Uterus (tissue), 3 donors: ENCODE measurements at regions not wholly inside any gene's neighbourhood (a gene's known extent, or its start where the extent isn't known, plus 50 kb on each side); places are given as distances from the start of the nearest gene placed in this dataset.

ENCODE experiments used
- DNase-seq, 2 donors: peaks; one replicate each; pipeline ENCODE4 v3.0.0-alpha.2; 2019 to 2020
- H3K27ac ChIP-seq, 2 donors: fragments of 200-600 bp; sonication (generic); 1 replicate in 1 of 2; 2 replicates in 1 of 2; pipeline ENCODE4 v1.5.1; 2016 to 2018
- H3K27me3 ChIP-seq, 2 donors: fragments of 200-600 bp; sonication (generic); one replicate each; pipeline ENCODE4 v1.5.1; 2018 to 2019; ENCODE audit warnings: control low read depth in 1 of 2
- H3K36me3 ChIP-seq, 2 donors: fragments of 200-600 bp; sonication (generic); one replicate each; pipeline ENCODE4 v1.5.1; 2019; ENCODE audit warnings: control low read depth in 1 of 2
- H3K4me1 ChIP-seq, 2 donors: fragments of 200-600 bp; sonication (generic); one replicate each; pipeline ENCODE4 v1.5.1; 2018 to 2019; ENCODE audit warnings: control low read depth in 1 of 2
- H3K4me3 ChIP-seq, 2 donors: fragments of 200-600 bp; sonication (generic); 1 replicate in 1 of 2; 2 replicates in 1 of 2; pipeline ENCODE4 v1.5.1; 2018 to 2019; ENCODE audit warnings: mild to moderate bottlenecking in 1 of 2
- H3K9me3 ChIP-seq, 2 donors: fragments of 200-600 bp; sonication (generic); one replicate each; pipeline ENCODE4 v1.5.1; 2019; ENCODE audit warnings: control low read depth in 1 of 2
- POLR2A ChIP-seq, 2 donors: fragments of 450-650 bp; IDR thresholded peaks; one replicate each; pipeline ENCODE4 v1.6.1; 2016; ENCODE audit warnings: antibody characterized with exemption in 2 of 2, mild to moderate bottlenecking in 1 of 2, moderate library complexity in 1 of 2
- intact Hi-C: fragments of 100-400 bp; cut with DNase I; formaldehyde crosslinking; loops from one replicate; pipeline ENCODE4 v1.15.1; 2023; ENCODE audit warnings: low total_unique reads
- TF ChIP-seq, protein P1 (sequence below), 4 experiments: fragments of 200-600 bp in 2 of 4; fragments of 450-650 bp in 2 of 4; sonication (generic) in 2 of 4; IDR thresholded peaks; one replicate each; pipeline ENCODE4 v1.5.1; 2016 to 2019; ENCODE audit warnings: antibody characterized with exemption in 4 of 4, mild to moderate bottlenecking in 2 of 4, moderate library complexity in 1 of 4
- donor health status: DM: yes; HTN: yes; CAD: no.

DNA sequence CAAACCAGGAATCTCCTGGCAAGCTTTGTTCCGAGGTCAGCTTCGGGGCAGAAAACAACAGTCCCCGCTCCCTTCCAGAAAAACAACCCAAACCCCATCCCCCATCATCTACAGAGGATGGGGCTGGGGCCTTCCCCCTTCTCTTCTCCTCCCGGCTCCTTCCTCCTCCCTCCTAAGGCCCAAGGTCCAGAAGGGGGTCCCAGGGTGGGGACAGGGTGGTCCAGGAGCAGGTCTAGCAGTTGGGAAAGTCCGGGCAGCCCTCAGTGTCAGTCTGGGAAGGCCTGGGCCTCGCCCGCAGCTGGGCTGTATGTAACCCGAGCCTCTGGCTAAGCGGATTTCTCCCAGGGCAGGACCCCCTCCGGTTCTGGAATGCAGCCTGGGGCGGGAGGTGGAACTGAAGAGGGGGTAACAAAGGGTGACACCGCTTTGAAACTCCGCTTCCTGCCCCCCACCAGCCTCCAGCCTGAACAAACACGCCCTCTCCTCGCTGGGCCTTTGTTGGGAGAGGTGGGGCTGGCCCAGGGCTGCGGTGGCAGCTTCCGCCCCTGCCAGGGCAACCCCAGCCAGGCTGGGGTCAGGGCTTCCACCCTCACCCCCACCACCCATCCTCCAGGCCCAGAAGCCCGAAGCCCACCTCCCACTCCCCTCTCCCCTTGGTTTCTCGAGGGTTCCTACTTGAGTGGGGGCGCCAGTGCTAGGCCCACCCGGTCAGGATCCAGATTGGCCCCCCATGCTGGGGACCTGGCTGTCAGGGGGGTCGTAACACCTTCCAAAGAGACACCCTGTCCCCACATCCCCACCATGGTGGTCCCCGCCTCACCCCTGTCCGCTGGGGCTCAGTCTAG lies 63.5 kb downstream of the C9orf50 start:
- no peak for DNase-seq
- Histone ChIP-seq H3K27ac (no peak overlapping the region), H3K27me3 (no peaks in the 10 kb centered on the region), H3K4me3 (no peak overlapping the region), H3K9me3 (no peaks in the 10 kb centered on the region), H3K4me1 (no peaks in the 10 kb centered on the region), H3K36me3 (no peaks in the 10 kb centered on the region)
- TF ChIP-seq POLR2A (IDR thresholded peaks at IDR 0.05): no peak
- TF ChIP-seq, protein P1, sequence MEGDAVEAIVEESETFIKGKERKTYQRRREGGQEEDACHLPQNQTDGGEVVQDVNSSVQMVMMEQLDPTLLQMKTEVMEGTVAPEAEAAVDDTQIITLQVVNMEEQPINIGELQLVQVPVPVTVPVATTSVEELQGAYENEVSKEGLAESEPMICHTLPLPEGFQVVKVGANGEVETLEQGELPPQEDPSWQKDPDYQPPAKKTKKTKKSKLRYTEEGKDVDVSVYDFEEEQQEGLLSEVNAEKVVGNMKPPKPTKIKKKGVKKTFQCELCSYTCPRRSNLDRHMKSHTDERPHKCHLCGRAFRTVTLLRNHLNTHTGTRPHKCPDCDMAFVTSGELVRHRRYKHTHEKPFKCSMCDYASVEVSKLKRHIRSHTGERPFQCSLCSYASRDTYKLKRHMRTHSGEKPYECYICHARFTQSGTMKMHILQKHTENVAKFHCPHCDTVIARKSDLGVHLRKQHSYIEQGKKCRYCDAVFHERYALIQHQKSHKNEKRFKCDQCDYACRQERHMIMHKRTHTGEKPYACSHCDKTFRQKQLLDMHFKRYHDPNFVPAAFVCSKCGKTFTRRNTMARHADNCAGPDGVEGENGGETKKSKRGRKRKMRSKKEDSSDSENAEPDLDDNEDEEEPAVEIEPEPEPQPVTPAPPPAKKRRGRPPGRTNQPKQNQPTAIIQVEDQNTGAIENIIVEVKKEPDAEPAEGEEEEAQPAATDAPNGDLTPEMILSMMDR (IDR thresholded peaks at IDR 0.05): no peak
- intact Hi-C loops: no loop called here

DNA sequence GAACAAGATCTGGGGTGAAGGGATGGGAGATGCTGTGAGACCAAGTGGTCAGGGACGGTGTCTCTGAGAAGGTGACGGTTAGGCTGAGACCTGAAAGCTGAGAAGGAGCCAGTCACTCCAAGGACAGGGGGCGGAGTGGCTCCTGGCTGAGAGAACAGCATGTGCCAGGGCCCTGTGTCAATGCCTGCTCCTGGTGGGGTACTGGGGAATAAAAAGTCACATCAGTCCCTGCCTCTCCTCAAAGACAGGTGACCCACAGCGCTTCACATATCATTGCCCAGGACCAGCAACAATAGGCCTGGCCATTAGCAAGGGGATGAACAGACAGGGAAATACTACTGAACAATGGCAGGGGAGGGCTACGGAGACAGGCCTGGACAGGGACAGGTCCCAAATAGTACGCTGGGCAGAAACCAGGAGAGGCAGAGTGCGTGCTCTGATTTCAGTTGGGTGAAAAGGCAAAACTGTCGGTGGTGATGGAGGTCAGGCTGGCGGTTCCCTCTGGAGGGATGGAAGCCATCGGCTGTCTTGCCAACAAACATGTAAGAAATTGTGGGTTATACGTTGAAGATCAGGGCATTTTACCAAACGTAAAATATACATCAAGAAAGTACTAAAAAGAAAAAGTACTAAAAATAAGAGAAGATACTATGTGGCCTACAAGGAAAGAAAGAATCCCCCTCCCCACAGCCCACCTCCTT lies 64.3 kb downstream of the C9orf50 start:
- intact Hi-C loops: no loop called here

DNA sequence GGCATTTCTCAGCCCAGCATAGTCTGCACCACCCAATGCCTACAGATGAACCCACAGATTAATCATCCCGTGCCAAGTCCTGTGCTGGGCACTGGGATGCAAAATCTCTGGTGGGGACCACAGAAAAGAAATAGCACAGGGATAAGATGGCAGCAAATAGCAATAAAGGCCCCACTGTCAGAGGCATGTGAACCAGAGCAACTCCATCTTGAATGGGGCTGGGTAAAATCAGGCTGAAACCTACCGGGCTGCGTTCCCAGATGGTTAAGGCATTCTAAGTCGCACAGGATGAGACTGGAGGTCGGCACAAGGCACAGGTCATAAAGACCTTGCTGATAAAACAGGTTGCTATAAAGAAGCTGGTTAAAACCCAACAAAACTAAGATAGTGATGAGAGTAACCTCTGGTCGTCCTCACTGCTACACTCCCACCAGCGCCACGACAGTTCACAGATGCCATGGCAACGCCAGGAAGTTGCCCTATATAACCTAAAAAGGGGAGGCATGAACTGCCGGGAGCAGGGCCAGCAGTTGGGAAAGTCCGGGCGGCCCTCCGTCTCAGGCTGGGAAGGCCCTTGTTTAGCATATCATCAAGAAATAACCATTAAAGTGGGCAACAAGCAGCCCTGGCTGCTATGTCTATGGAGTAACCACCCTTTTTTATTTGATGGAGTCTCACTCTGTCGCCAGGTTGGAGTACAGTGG lies 65.2 kb downstream of the C9orf50 start:
- intact Hi-C loops: no loop called here
- H3K27me3 ChIP-seq: no peaks in the 10 kb centered on the region
- H3K4me3 ChIP-seq: no peak overlapping the region
- no peaks in the 10 kb centered on the region for H3K36me3 ChIP-seq
- TF ChIP-seq POLR2A (IDR thresholded peaks at IDR 0.05): no peak
- TF ChIP-seq, protein P1 (IDR thresholded peaks at IDR 0.05): no peak
- peak overlapping the region; percentile 21 to 44 for H3K27ac ChIP-seq
- H3K4me1 ChIP-seq: no peaks in the 10 kb centered on the region
- peak; percentile 62 to 64 for DNase-seq
- no peaks in the 10 kb centered on the region for H3K9me3 ChIP-seq

More for the DNA sequence above, 64.3 kb downstream of the C9orf50 start:
- no peaks in the 10 kb centered on the region for H3K9me3 ChIP-seq
- H3K4me3 ChIP-seq: no peak overlapping the region
- TF ChIP-seq, protein P1 (IDR thresholded peaks at IDR 0.05): no peak
- TF ChIP-seq POLR2A (IDR thresholded peaks at IDR 0.05): no peak
- no peaks in the 10 kb centered on the region for H3K27me3 ChIP-seq
- no peaks in the 10 kb centered on the region for H3K36me3 ChIP-seq
- no peak for DNase-seq
- H3K27ac ChIP-seq: no peak overlapping the region
- H3K4me1 ChIP-seq: no peaks in the 10 kb centered on the region

DNA sequence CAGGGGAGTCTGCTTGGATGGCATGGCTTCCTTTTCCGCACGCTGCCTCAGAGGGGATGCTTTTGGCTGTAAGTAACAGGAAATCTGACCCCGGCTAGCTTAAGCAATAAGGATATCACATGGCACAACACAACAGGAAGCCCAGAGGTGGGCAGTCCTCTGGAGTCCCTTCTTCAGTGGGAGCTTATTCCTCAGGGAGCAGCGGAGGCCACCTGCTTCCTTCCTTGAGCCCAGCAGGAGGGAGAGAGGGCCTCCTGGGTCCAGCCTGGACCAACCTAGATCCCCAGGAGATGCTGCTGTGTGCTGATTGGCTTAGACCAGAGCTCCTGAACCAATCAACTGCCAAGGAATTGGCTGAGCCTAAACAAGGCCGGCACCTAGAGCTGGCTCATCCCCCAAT lies 66.3 kb downstream of the C9orf50 start:
- no peak overlapping the region for H3K4me3 ChIP-seq
- TF ChIP-seq, protein P1 (IDR thresholded peaks at IDR 0.05): no peak
- no peak for TF ChIP-seq POLR2A (IDR thresholded peaks at IDR 0.05)
- peaks cover 0 to 4% of the 10 kb centered on the region in 2 donors for H3K4me1 ChIP-seq
- no peaks in the 10 kb centered on the region for H3K9me3 ChIP-seq
- intact Hi-C loops: no loop called here
- no peaks in the 10 kb centered on the region for H3K36me3 ChIP-seq
- H3K27ac ChIP-seq: no peak overlapping the region
- H3K27me3 ChIP-seq: no peaks in the 10 kb centered on the region
- DNase-seq: no peak
